Sigmoid colon (tissue), 6 donors: ENCODE measurements at regions not wholly inside any gene's neighbourhood (a gene's known extent, or its start where the extent isn't known, plus 50 kb on each side); places are given as distances from the start of the nearest gene placed in this dataset.

Experiments
- DNase-seq: peaks from one replicate; pipeline ENCODE4 v3.0.0-alpha.2; 2019
- H3K27ac ChIP-seq, 4 donors: fragments of 200-600 bp; sonication (generic); one replicate each; pipeline ENCODE4 v1.5.1; 2016 to 2019; ENCODE audit warnings: mild to moderate bottlenecking in 1 of 4
- H3K27me3 ChIP-seq, 3 donors: fragments of 200-600 bp; sonication (generic); one replicate each; pipeline ENCODE4 v1.5.1; 2019; ENCODE audit warnings: mild to moderate bottlenecking in 1 of 3
- H3K36me3 ChIP-seq, 4 donors: fragments of 200-600 bp; sonication (generic); one replicate each; pipeline ENCODE4 v1.5.1; 2016 to 2019
- H3K4me1 ChIP-seq, 4 donors: fragments of 200-600 bp; sonication (generic); one replicate each; pipeline ENCODE4 v1.5.1; 2017 to 2019
- H3K4me3 ChIP-seq, 4 donors: fragments of 200-600 bp; sonication (generic); one replicate each; pipeline ENCODE4 v1.5.1; 2017 to 2019; ENCODE audit warnings: mild to moderate bottlenecking in 2 of 4, moderate library complexity in 1 of 4
- H3K9me3 ChIP-seq, 4 donors: fragments of 200-600 bp in 3 of 4; sonication (generic) in 3 of 4; one replicate each; pipeline versions ENCODE4 v1.5.1 to v1.6.1; 2013 to 2019
- EP300 ChIP-seq, 4 donors: sonication (generic); formaldehyde crosslinking; IDR thresholded peaks; one replicate each; pipeline ENCODE4 v1.6.1; 2017; ENCODE audit warnings: antibody characterized with exemption in 4 of 4
- POLR2A ChIP-seq, 2 donors: fragments of 450-650 bp; IDR thresholded peaks; one replicate each; pipeline ENCODE4 v1.6.1; 2016; ENCODE audit warnings: antibody characterized with exemption in 2 of 2, mild to moderate bottlenecking in 2 of 2, moderate library complexity in 2 of 2
- POLR2AphosphoS5 ChIP-seq, 4 donors: sonication (generic); formaldehyde crosslinking; IDR thresholded peaks; one replicate each; pipeline ENCODE4 v1.6.1; 2017; ENCODE audit warnings: antibody characterized with exemption in 4 of 4
- WGBS, 2 donors: extraction: QIAGEN DNeasy Blood & Tissue Kit; methylation state at CpG; one replicate each; pipeline ENCODE4 v1.1.7; 2013; 5-methylcytosine and 5-hydroxymethylcytosine counted together
- intact Hi-C: fragments of 100-400 bp; cut with DNase I; formaldehyde crosslinking; loops from one replicate; pipeline ENCODE4 v1.15.1; 2023
- TF ChIP-seq, protein P1 (sequence below), 4 experiments: fragments of 450-650 bp in 3 of 4; fragments of 200-600 bp in 1 of 4; IDR thresholded peaks; one replicate each; pipeline ENCODE4 v1.5.1; 2016 to 2019; ENCODE audit warnings: antibody characterized with exemption in 4 of 4, mild to moderate bottlenecking in 3 of 4, moderate library complexity in 2 of 4
- donor health status: healthy with polysubstance abuse.
- donor health status: healthy.

- DNase-seq = no peak
- TF ChIP-seq POLR2A (IDR thresholded peaks at IDR 0.05) = no peak
- no peak for TF ChIP-seq EP300 (IDR thresholded peaks at IDR 0.05)
- TF ChIP-seq, protein P1, sequence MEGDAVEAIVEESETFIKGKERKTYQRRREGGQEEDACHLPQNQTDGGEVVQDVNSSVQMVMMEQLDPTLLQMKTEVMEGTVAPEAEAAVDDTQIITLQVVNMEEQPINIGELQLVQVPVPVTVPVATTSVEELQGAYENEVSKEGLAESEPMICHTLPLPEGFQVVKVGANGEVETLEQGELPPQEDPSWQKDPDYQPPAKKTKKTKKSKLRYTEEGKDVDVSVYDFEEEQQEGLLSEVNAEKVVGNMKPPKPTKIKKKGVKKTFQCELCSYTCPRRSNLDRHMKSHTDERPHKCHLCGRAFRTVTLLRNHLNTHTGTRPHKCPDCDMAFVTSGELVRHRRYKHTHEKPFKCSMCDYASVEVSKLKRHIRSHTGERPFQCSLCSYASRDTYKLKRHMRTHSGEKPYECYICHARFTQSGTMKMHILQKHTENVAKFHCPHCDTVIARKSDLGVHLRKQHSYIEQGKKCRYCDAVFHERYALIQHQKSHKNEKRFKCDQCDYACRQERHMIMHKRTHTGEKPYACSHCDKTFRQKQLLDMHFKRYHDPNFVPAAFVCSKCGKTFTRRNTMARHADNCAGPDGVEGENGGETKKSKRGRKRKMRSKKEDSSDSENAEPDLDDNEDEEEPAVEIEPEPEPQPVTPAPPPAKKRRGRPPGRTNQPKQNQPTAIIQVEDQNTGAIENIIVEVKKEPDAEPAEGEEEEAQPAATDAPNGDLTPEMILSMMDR (IDR thresholded peaks at IDR 0.05) = no peak
- no peak for TF ChIP-seq POLR2AphosphoS5 (IDR thresholded peaks at IDR 0.05)
- Histone ChIP-seq H3K27me3 (no peaks in the 10 kb centered on the region), H3K4me1 (peaks cover 0 to 58% (median 41%) of the 10 kb centered on the region in 4 donors), H3K9me3 (no peaks in the 10 kb centered on the region), H3K36me3 (no peaks in the 10 kb centered on the region), H3K4me3 (no peak overlapping the region), H3K27ac (no peak overlapping the region)
- intact Hi-C loops = loop anchor here (5.0 to 10.0 kb wide), 2 partner anchors 162 to 224 kb away; partner anchors contain the start of gene STARD13
- WGBS, 2 donors = 91% methylated on average over 1 of the region's 1 CpG
Observed at GRCh38 chr13:33448889-33449288, 163.3 kb upstream of the STARD13 start.

DNA sequence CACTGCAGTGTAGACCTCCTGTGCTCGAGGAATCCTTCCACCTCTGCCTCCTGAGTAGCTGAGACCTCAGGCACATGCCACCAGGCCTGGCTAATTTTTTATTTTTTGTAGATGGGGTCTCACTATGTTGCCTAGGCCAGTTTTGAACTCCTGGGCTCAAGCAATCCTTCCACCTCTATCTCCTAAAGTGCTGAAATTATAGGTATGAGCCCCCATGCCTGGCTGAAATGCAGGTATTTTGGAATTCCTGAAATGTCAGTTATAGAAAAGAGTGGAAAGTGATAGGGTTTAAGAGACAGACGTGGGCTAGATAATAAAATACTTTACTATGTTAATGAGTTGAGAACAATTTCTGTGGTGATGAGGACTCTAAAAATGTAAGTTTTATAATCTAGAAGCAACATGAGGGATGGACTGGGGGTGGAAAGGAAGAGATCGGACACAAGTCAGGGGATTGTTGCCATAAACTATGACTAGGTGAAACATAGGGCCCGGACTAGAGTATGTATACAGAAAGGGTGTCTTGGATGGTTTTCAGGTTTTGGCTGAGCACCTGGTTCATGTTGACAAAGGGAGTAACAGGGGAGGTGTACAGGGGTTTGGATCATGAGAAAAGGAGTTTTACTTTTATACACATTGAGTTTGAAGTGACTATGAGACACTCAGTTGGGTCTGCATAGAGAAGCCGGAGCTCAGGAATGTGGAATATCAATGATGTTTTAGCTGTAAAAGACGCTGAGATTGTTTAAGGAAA is 165.6 kb upstream of the STARD13 start:
- WGBS, 2 donors = 36 to 72% methylated on average over 6 of the region's 6 CpGs
- TF ChIP-seq POLR2AphosphoS5 (IDR thresholded peaks at IDR 0.05) (no peak), POLR2A (IDR thresholded peaks at IDR 0.05) (no peak), EP300 (IDR thresholded peaks at IDR 0.05) (no peak)
- TF ChIP-seq, protein P1 (IDR thresholded peaks at IDR 0.05) = no peak
- H3K27ac ChIP-seq = peak overlapping the region in 3 of 4 donors; percentile 32 to 73 (median 69)

DNA sequence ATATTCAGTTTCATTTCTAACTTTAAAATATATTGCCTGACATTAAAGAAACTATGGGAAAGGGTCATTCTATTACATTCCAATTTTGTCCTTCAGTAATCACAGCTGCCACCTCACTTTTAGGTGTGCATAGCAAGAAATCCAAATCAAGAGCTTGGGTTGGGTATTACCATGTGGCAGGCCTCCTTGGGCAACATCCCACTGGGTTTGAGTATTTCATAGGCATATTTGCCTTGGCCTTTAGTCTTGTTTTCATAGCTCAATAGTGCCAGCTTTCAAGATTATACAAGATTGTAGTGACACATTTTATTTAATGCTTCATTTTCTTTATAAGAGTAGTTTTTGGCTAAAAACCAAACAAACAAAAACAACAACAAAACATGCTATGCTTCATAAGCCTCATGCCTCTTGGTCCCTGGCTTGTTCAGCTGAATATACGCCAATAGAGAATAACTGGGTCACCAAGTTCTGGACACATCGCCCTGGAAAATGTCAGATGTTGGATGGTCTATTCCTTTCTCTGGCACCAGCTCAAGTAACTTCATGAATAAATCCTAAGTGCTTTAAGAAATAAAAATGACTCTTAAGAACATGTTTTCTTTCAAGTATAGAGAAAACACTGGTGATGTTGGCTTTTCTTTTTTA is 167.4 kb upstream of the STARD13 start:
- peak overlapping the region in 3 of 4 donors; percentile 60 to 73 (median 69) for H3K27ac ChIP-seq
- no peaks in the 10 kb centered on the region for H3K36me3 ChIP-seq
- H3K4me3 ChIP-seq = no peak overlapping the region
- 77 to 86% methylated on average over 2 of the region's 2 CpGs for WGBS, 2 donors
- peak; percentile 73 for DNase-seq
- H3K9me3 ChIP-seq = no peaks in the 10 kb centered on the region
- intact Hi-C loops = loop anchor here (5.0 kb wide), 1 partner anchor 84 kb away; no protein-coding TSS in a partner anchor
- TF ChIP-seq POLR2AphosphoS5 (IDR thresholded peaks at IDR 0.05) (peak; percentile 65 to 87 (median 82)), EP300 (IDR thresholded peaks at IDR 0.05) (peak in 3 of 4 donors; percentile 10 to 66 (median 47))
- TF ChIP-seq, protein P1 (IDR thresholded peaks at IDR 0.05) = no peak
- H3K27me3 ChIP-seq = no peaks in the 10 kb centered on the region
- H3K4me1 ChIP-seq = peaks cover 0 to 44% (median 32%) of the 10 kb centered on the region in 4 donors

More for the DNA sequence above, 165.6 kb upstream of the STARD13 start:
- intact Hi-C loops = loop anchor here (5.0 kb wide), 1 partner anchor 86 kb away; no protein-coding TSS in a partner anchor
- Histone ChIP-seq H3K36me3 (no peaks in the 10 kb centered on the region), H3K27me3 (no peaks in the 10 kb centered on the region), H3K9me3 (no peaks in the 10 kb centered on the region), H3K4me1 (peaks cover 0 to 58% (median 46%) of the 10 kb centered on the region in 4 donors), H3K4me3 (no peak overlapping the region)
- DNase-seq = no peak

DNA sequence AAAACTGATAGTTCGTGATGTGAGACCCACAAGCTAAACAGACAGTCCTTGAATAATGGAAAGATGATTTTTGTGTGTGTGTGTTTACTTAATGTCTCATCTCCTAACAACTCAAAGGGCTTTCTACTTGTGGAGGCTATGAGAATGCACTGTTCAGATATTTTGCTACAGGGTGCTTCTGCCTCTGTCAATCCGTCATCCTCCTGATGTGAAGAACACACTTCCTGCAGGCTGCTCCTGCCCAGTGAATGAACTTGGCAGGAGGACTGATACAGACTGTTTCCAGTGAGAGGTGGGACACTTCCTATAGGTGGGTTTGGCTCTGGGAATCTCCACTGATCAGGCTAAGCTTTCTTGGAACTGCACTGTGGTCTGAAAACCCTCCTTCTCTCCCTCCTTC is 168.4 kb upstream of the STARD13 start:
- TF ChIP-seq POLR2A (IDR thresholded peaks at IDR 0.05) = no peak
- TF ChIP-seq POLR2AphosphoS5 (IDR thresholded peaks at IDR 0.05) = no peak
- TF ChIP-seq, protein P1 (IDR thresholded peaks at IDR 0.05) = no peak
- TF ChIP-seq EP300 (IDR thresholded peaks at IDR 0.05) = no peak
- no peak for DNase-seq
- Histone ChIP-seq H3K27me3 (no peaks in the 10 kb centered on the region), H3K27ac (peak overlapping the region in 2 of 4 donors; percentile 69 to 73), H3K9me3 (no peaks in the 10 kb centered on the region), H3K36me3 (no peaks in the 10 kb centered on the region), H3K4me3 (no peak overlapping the region), H3K4me1 (peaks cover 0 to 44% (median 32%) of the 10 kb centered on the region in 4 donors)
- intact Hi-C loops = loop anchor here (5.0 kb wide), 1 partner anchor 83 kb away; no protein-coding TSS in a partner anchor
- 91 to 93% methylated on average over 2 of the region's 2 CpGs for WGBS, 2 donors
